ENCODE measurements at regions not wholly inside any gene's neighbourhood (a gene's known extent, or its start where the extent isn't known, plus 50 kb on each side); places are given as distances from the start of the nearest gene placed in this dataset.

GRCh38 chr21:22409571-22409970, 1411.4 kb downstream of the NCAM2 start:
- no peak overlapping the region for H3K4me3 ChIP-seq (ENCODE audit: control insufficient read depth, low read depth, low read length)
- DNase-seq (ENCODE audit: low read depth), result no peak
- no peak for TF ChIP-seq CTCF (IDR thresholded peaks at IDR 0.05; ENCODE audit: control insufficient read depth, insufficient read depth, low read depth, low read length, missing control alignments)

- no peak for TF ChIP-seq CTCF (IDR thresholded peaks at IDR 0.05; ENCODE audit: control insufficient read depth, insufficient read depth, low read depth, low read length, missing control alignments)
- H3K4me3 ChIP-seq (ENCODE audit: control insufficient read depth, low read depth, low read length), result no peak overlapping the region
- DNase-seq (ENCODE audit: low read depth), result no peak
These were observed 1418.3 kb downstream of the NCAM2 start for GRCh38 chr21:22416555-22416954.

GRCh38 chr21:22421416-22422180, 1423.4 kb downstream of the NCAM2 start:
- H3K4me3 ChIP-seq (ENCODE audit: control insufficient read depth, low read depth, low read length), result no peak overlapping the region
- no peak for DNase-seq (ENCODE audit: low read depth)
- no peak for TF ChIP-seq CTCF (IDR thresholded peaks at IDR 0.05; ENCODE audit: control insufficient read depth, insufficient read depth, low read depth, low read length, missing control alignments)

- no peak for TF ChIP-seq CTCF (IDR thresholded peaks at IDR 0.05; ENCODE audit: control insufficient read depth, insufficient read depth, low read depth, low read length, missing control alignments)
- no peak overlapping the region for H3K4me3 ChIP-seq (ENCODE audit: control insufficient read depth, low read depth, low read length)
- no peak for DNase-seq (ENCODE audit: low read depth)
These were observed 1440.3 kb downstream of the NCAM2 start for GRCh38 chr21:22438428-22439086.

- no peak overlapping the region for H3K4me3 ChIP-seq (ENCODE audit: control insufficient read depth, low read depth, low read length)
- DNase-seq (ENCODE audit: low read depth), result no peak
- no peak for TF ChIP-seq CTCF (IDR thresholded peaks at IDR 0.05; ENCODE audit: control insufficient read depth, insufficient read depth, low read depth, low read length, missing control alignments)
These were observed 1446.8 kb downstream of the NCAM2 start for GRCh38 chr21:22444990-22445389.

- no peak for DNase-seq (ENCODE audit: low read depth)
- TF ChIP-seq CTCF (IDR thresholded peaks at IDR 0.05; ENCODE audit: control insufficient read depth, insufficient read depth, low read depth, low read length, missing control alignments), result no peak
- H3K4me3 ChIP-seq (ENCODE audit: control insufficient read depth, low read depth, low read length), result no peak overlapping the region
These were observed 1452.3 kb downstream of the NCAM2 start for GRCh38 chr21:22450507-22450906.
